Uterus (tissue), 3 donors: ENCODE measurements at regions not wholly inside any gene's neighbourhood (a gene's known extent, or its start where the extent isn't known, plus 50 kb on each side); places are given as distances from the start of the nearest gene placed in this dataset.

Experiments
- DNase-seq, 2 donors: peaks; one replicate each; pipeline ENCODE4 v3.0.0-alpha.2; 2019 to 2020
- H3K27ac ChIP-seq, 2 donors: fragments of 200-600 bp; sonication (generic); 1 replicate in 1 of 2; 2 replicates in 1 of 2; pipeline ENCODE4 v1.5.1; 2016 to 2018
- H3K27me3 ChIP-seq, 2 donors: fragments of 200-600 bp; sonication (generic); one replicate each; pipeline ENCODE4 v1.5.1; 2018 to 2019; ENCODE audit warnings: control low read depth in 1 of 2
- H3K36me3 ChIP-seq, 2 donors: fragments of 200-600 bp; sonication (generic); one replicate each; pipeline ENCODE4 v1.5.1; 2019; ENCODE audit warnings: control low read depth in 1 of 2
- H3K4me1 ChIP-seq, 2 donors: fragments of 200-600 bp; sonication (generic); one replicate each; pipeline ENCODE4 v1.5.1; 2018 to 2019; ENCODE audit warnings: control low read depth in 1 of 2
- H3K4me3 ChIP-seq, 2 donors: fragments of 200-600 bp; sonication (generic); 1 replicate in 1 of 2; 2 replicates in 1 of 2; pipeline ENCODE4 v1.5.1; 2018 to 2019; ENCODE audit warnings: mild to moderate bottlenecking in 1 of 2
- H3K9me3 ChIP-seq, 2 donors: fragments of 200-600 bp; sonication (generic); one replicate each; pipeline ENCODE4 v1.5.1; 2019; ENCODE audit warnings: control low read depth in 1 of 2
- CTCF ChIP-seq, 4 experiments: fragments of 200-600 bp in 2 of 4; fragments of 450-650 bp in 2 of 4; sonication (generic) in 2 of 4; IDR thresholded peaks; one replicate each; pipeline ENCODE4 v1.5.1; 2016 to 2019; ENCODE audit warnings: antibody characterized with exemption in 4 of 4, mild to moderate bottlenecking in 2 of 4, moderate library complexity in 1 of 4
- POLR2A ChIP-seq, 2 donors: fragments of 450-650 bp; IDR thresholded peaks; one replicate each; pipeline ENCODE4 v1.6.1; 2016; ENCODE audit warnings: antibody characterized with exemption in 2 of 2, mild to moderate bottlenecking in 1 of 2, moderate library complexity in 1 of 2
- intact Hi-C: fragments of 100-400 bp; cut with DNase I; formaldehyde crosslinking; loops from one replicate; pipeline ENCODE4 v1.15.1; 2023; ENCODE audit warnings: low total_unique reads
- donor health status: DM: yes; HTN: yes; CAD: no.

- Histone ChIP-seq H3K4me3 (no peak overlapping the region), H3K9me3 (no peaks in the 10 kb centered on the region), H3K27me3 (no peaks in the 10 kb centered on the region), H3K36me3 (no peaks in the 10 kb centered on the region), H3K4me1 (no peaks in the 10 kb centered on the region), H3K27ac (no peak overlapping the region)
- no peak for DNase-seq
- intact Hi-C loops, result no loop called here
- peak in 1 of 4 experiments; percentile 11 for TF ChIP-seq CTCF (IDR thresholded peaks at IDR 0.05)
- TF ChIP-seq POLR2A (IDR thresholded peaks at IDR 0.05), result no peak
These were observed 50.5 kb upstream of the DLX2 start for GRCh38 chr2:172153156-172153555.

GRCh38 chr2:172153757-172154156 is 51.1 kb upstream of the DLX2 start:
- no peak for DNase-seq
- Histone ChIP-seq H3K9me3 (no peaks in the 10 kb centered on the region), H3K4me1 (no peaks in the 10 kb centered on the region), H3K4me3 (no peak overlapping the region), H3K36me3 (no peaks in the 10 kb centered on the region), H3K27ac (no peak overlapping the region), H3K27me3 (no peaks in the 10 kb centered on the region)
- TF ChIP-seq POLR2A (IDR thresholded peaks at IDR 0.05), result no peak
- no peak for TF ChIP-seq CTCF (IDR thresholded peaks at IDR 0.05)
- intact Hi-C loops, result no loop called here

- no peak for DNase-seq
- Histone ChIP-seq H3K9me3 (no peaks in the 10 kb centered on the region), H3K4me3 (no peak overlapping the region), H3K4me1 (no peaks in the 10 kb centered on the region), H3K36me3 (no peaks in the 10 kb centered on the region), H3K27ac (no peak overlapping the region), H3K27me3 (no peaks in the 10 kb centered on the region)
- TF ChIP-seq CTCF (IDR thresholded peaks at IDR 0.05), result no peak
- intact Hi-C loops, result no loop called here
These were observed 53.1 kb upstream of the DLX2 start for GRCh38 chr2:172155752-172156151.

- Histone ChIP-seq H3K4me3 (no peak overlapping the region), H3K9me3 (no peaks in the 10 kb centered on the region), H3K27me3 (no peaks in the 10 kb centered on the region), H3K36me3 (no peaks in the 10 kb centered on the region), H3K4me1 (no peaks in the 10 kb centered on the region), H3K27ac (no peak overlapping the region)
- TF ChIP-seq POLR2A (IDR thresholded peaks at IDR 0.05) (no peak), CTCF (IDR thresholded peaks at IDR 0.05) (no peak)
- DNase-seq, result no peak
- intact Hi-C loops, result no loop called here
These were observed 58.1 kb upstream of the DLX2 start for GRCh38 chr2:172160839-172161238.

GRCh38 chr2:172162225-172162733 is 59.6 kb upstream of the DLX2 start:
- no peaks in the 10 kb centered on the region for H3K9me3 ChIP-seq
- H3K4me1 ChIP-seq, result no peaks in the 10 kb centered on the region
- no peaks in the 10 kb centered on the region for H3K36me3 ChIP-seq
- no peaks in the 10 kb centered on the region for H3K27me3 ChIP-seq
- intact Hi-C loops, result no loop called here
- H3K27ac ChIP-seq, result no peak overlapping the region
- DNase-seq, result no peak
- no peak overlapping the region for H3K4me3 ChIP-seq
- TF ChIP-seq CTCF (IDR thresholded peaks at IDR 0.05) (no peak), POLR2A (IDR thresholded peaks at IDR 0.05) (no peak)
